ENCODE measurements at regions not wholly inside any gene's neighbourhood (a gene's known extent, or its start where the extent isn't known, plus 50 kb on each side); places are given as distances from the start of the nearest gene placed in this dataset.

DNA sequence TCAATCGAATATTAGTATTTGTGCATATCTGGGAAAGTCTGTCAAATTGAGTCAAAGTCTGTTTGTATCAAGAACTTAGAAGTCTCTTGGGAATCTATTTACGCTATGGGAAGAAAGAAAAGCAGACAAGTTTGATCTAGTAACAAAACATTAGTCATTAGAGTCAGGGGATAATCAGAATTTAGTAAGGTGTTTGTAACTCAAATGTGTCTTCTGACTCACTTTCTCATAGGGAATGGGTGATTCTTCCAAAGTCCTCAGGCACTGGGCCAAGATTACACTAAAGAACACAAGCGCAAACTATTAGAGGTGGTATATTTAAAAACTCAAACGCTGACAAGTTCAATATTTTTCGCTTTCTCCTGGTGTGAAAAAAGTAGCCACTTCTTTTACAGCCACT is 926.5 kb downstream of the PDHA2 start:
- Histone ChIP-seq H3K9ac (ENCODE audit: low read length) (no peak overlapping the region), H3K9me3 (ENCODE audit: low read length) (no peaks in the 10 kb centered on the region), H3K79me2 (ENCODE audit: insufficient read depth, low read length) (no peaks in the 10 kb centered on the region), H3K27ac (ENCODE audit: low read depth, low read length, poor library complexity, severe bottlenecking) (no peak overlapping the region), H3K4me2 (ENCODE audit: low read length) (no peak overlapping the region), H2AFZ (ENCODE audit: low read length) (no peak overlapping the region), H3K9me2 (ENCODE audit: low read depth, low read length) (no peaks in the 10 kb centered on the region), H3K4me1 (ENCODE audit: insufficient read depth, low read length, severe bottlenecking) (no peaks in the 10 kb centered on the region), H3K36me3 (ENCODE audit: insufficient read depth, low read length) (no peaks in the 10 kb centered on the region), H3F3A (ENCODE audit: insufficient read depth, low read length) (no peaks in the 10 kb centered on the region), H3K27me3 (ENCODE audit: insufficient read depth, low read length) (no peaks in the 10 kb centered on the region), H4K20me1 (ENCODE audit: insufficient read depth, low read length) (no peaks in the 10 kb centered on the region), H3K4me3 (ENCODE audit: low read depth, low read length, poor library complexity, severe bottlenecking) (no peak overlapping the region)
- TF ChIP-seq, protein P1, sequence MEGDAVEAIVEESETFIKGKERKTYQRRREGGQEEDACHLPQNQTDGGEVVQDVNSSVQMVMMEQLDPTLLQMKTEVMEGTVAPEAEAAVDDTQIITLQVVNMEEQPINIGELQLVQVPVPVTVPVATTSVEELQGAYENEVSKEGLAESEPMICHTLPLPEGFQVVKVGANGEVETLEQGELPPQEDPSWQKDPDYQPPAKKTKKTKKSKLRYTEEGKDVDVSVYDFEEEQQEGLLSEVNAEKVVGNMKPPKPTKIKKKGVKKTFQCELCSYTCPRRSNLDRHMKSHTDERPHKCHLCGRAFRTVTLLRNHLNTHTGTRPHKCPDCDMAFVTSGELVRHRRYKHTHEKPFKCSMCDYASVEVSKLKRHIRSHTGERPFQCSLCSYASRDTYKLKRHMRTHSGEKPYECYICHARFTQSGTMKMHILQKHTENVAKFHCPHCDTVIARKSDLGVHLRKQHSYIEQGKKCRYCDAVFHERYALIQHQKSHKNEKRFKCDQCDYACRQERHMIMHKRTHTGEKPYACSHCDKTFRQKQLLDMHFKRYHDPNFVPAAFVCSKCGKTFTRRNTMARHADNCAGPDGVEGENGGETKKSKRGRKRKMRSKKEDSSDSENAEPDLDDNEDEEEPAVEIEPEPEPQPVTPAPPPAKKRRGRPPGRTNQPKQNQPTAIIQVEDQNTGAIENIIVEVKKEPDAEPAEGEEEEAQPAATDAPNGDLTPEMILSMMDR (IDR thresholded peaks at IDR 0.05; ENCODE audit: low read length): no peak
- no peak for TF ChIP-seq EZH2 (IDR thresholded peaks at IDR 0.05; ENCODE audit: borderline replicate concordance, low read length)

DNA sequence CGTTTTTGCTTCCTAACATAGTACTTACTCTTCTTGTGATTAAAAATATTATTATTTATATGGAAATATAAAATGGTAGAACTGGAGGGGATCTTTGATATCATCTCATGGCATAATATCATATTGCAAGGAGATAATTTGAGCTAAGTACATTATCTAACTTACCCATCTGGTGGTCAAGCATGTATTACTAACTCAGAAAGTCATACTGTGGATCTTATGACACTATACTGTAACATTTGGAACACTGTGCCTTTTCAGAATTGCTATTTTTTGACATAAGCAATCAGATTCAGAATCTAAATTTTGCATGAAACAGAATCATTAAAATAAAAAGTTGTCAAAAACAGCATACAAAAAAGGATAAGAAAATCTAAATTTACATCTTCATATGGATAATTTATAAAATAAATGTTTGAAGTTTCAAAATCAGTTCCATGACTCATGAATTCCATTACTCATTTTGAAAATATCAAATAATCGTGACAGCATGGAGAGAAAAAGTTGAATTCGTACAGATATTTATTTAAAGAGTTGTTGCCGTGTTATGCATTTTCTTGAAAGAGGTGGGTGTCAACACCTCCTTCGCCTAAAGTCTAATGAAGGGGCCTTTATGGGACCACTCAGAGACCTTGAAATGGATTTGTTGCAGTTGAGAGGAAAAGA is 928.1 kb downstream of the PDHA2 start:
- no peak overlapping the region for H2AFZ ChIP-seq (ENCODE audit: low read length)
- no peak overlapping the region for H3K27ac ChIP-seq (ENCODE audit: low read depth, low read length, poor library complexity, severe bottlenecking)
- H3F3A ChIP-seq (ENCODE audit: insufficient read depth, low read length): no peaks in the 10 kb centered on the region
- no peak overlapping the region for H3K4me2 ChIP-seq (ENCODE audit: low read length)
- no peaks in the 10 kb centered on the region for H3K9me3 ChIP-seq (ENCODE audit: low read length)
- H3K27me3 ChIP-seq (ENCODE audit: insufficient read depth, low read length): no peaks in the 10 kb centered on the region
- H4K20me1 ChIP-seq (ENCODE audit: insufficient read depth, low read length): no peaks in the 10 kb centered on the region
- H3K4me1 ChIP-seq (ENCODE audit: insufficient read depth, low read length, severe bottlenecking): no peaks in the 10 kb centered on the region
- no peaks in the 10 kb centered on the region for H3K36me3 ChIP-seq (ENCODE audit: insufficient read depth, low read length)
- no peak overlapping the region for H3K4me3 ChIP-seq (ENCODE audit: low read depth, low read length, poor library complexity, severe bottlenecking)
- TF ChIP-seq, protein P1 (IDR thresholded peaks at IDR 0.05; ENCODE audit: low read length): no peak
- TF ChIP-seq EZH2 (IDR thresholded peaks at IDR 0.05; ENCODE audit: borderline replicate concordance, low read length): no peak
- no peaks in the 10 kb centered on the region for H3K9me2 ChIP-seq (ENCODE audit: low read depth, low read length)
- H3K79me2 ChIP-seq (ENCODE audit: insufficient read depth, low read length): no peaks in the 10 kb centered on the region
- no peak overlapping the region for H3K9ac ChIP-seq (ENCODE audit: low read length)

DNA sequence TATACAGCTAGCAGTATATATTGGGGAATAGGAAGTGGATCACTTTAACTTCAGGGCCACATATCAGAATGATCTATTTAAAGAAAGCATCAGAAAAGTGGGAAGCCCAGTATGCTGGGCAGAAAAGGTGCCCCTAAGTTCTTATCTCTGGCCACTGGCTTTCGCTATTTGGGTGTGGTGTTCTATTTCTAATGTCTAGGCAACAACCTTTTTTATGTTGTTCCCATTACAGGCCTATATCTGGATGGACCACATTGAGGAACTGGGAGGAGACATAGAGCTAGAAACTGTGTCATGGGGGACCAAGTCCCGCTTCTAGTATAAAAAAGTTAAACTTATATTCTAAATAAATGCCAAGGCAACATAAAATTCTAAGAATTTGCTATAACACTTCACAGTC is 935.6 kb downstream of the PDHA2 start:
- no peaks in the 10 kb centered on the region for H3K36me3 ChIP-seq (ENCODE audit: insufficient read depth, low read length)
- TF ChIP-seq, protein P1 (IDR thresholded peaks at IDR 0.05; ENCODE audit: low read length): no peak
- TF ChIP-seq EZH2 (IDR thresholded peaks at IDR 0.05; ENCODE audit: borderline replicate concordance, low read length): no peak
- no peaks in the 10 kb centered on the region for H3K27me3 ChIP-seq (ENCODE audit: insufficient read depth, low read length)

More for the DNA sequence above, 935.6 kb downstream of the PDHA2 start:
- Histone ChIP-seq H4K20me1 (ENCODE audit: insufficient read depth, low read length) (no peaks in the 10 kb centered on the region), H3K9me2 (ENCODE audit: low read depth, low read length) (no peaks in the 10 kb centered on the region), H2AFZ (ENCODE audit: low read length) (no peak overlapping the region), H3K27ac (ENCODE audit: low read depth, low read length, poor library complexity, severe bottlenecking) (no peak overlapping the region), H3K79me2 (ENCODE audit: insufficient read depth, low read length) (no peaks in the 10 kb centered on the region), H3K4me3 (ENCODE audit: low read depth, low read length, poor library complexity, severe bottlenecking) (no peak overlapping the region), H3K4me1 (ENCODE audit: insufficient read depth, low read length, severe bottlenecking) (no peaks in the 10 kb centered on the region), H3K9ac (ENCODE audit: low read length) (no peak overlapping the region), H3K9me3 (ENCODE audit: low read length) (no peaks in the 10 kb centered on the region), H3K4me2 (ENCODE audit: low read length) (no peak overlapping the region), H3F3A (ENCODE audit: insufficient read depth, low read length) (no peaks in the 10 kb centered on the region)
